ENCODE measurements at regions not wholly inside any gene's neighbourhood (a gene's known extent, or its start where the extent isn't known, plus 50 kb on each side); places are given as distances from the start of the nearest gene placed in this dataset.
A peak's percentile ranks its signal among the peaks of the same experiment; 100 is the strongest.
"Not testable (repeated sequence)": the region's sequence is repeated elsewhere in the genome, so short reads cannot be mapped to it uniquely, and the experiment has no call there.

- H3K27me3 Mint-ChIP-seq (ENCODE audit: unreplicated experiment), result peaks cover 2% of the 10 kb centered on the region
- H3K4me1 Mint-ChIP-seq (ENCODE audit: unreplicated experiment), result no peaks in the 10 kb centered on the region
- TF ChIP-seq CTCF (IDR thresholded peaks at IDR 0.05; ENCODE audit: unreplicated experiment), result no peak
- no peak for DNase-seq (ENCODE audit: low spot score)
- peaks cover 8% of the 10 kb centered on the region for H3K9me3 Mint-ChIP-seq (ENCODE audit: unreplicated experiment)
- H3K4me3 Mint-ChIP-seq (ENCODE audit: unreplicated experiment), result no peak overlapping the region
- peaks cover 10% of the 10 kb centered on the region for H3K36me3 Mint-ChIP-seq (ENCODE audit: low read depth, unreplicated experiment)
- H3K27ac Mint-ChIP-seq (ENCODE audit: unreplicated experiment), result no peak overlapping the region
These were observed 156.0 kb downstream of the TENT5D start for GRCh38 chrX:80576267-80576666.

- peaks cover 2% of the 10 kb centered on the region for H3K27me3 Mint-ChIP-seq (ENCODE audit: unreplicated experiment)
- peaks cover 8% of the 10 kb centered on the region for H3K9me3 Mint-ChIP-seq (ENCODE audit: unreplicated experiment)
- TF ChIP-seq CTCF (IDR thresholded peaks at IDR 0.05; ENCODE audit: unreplicated experiment), result no peak
- DNase-seq (ENCODE audit: low spot score), result no peak
- no peak overlapping the region for H3K27ac Mint-ChIP-seq (ENCODE audit: unreplicated experiment)
- peaks cover 10% of the 10 kb centered on the region for H3K36me3 Mint-ChIP-seq (ENCODE audit: low read depth, unreplicated experiment)
- no peaks in the 10 kb centered on the region for H3K4me1 Mint-ChIP-seq (ENCODE audit: unreplicated experiment)
- no peak overlapping the region for H3K4me3 Mint-ChIP-seq (ENCODE audit: unreplicated experiment)
These were observed 156.7 kb downstream of the TENT5D start for GRCh38 chrX:80576806-80577533.

- H3K36me3 Mint-ChIP-seq (ENCODE audit: low read depth, unreplicated experiment), result peaks cover 7% of the 10 kb centered on the region
- no peaks in the 10 kb centered on the region for H3K4me1 Mint-ChIP-seq (ENCODE audit: unreplicated experiment)
- peak; percentile 44 for TF ChIP-seq CTCF (IDR thresholded peaks at IDR 0.05; ENCODE audit: unreplicated experiment)
- H3K27ac Mint-ChIP-seq (ENCODE audit: unreplicated experiment), result no peak overlapping the region
- H3K9me3 Mint-ChIP-seq (ENCODE audit: unreplicated experiment), result peaks cover 4% of the 10 kb centered on the region
- no peak for DNase-seq (ENCODE audit: low spot score)
- H3K4me3 Mint-ChIP-seq (ENCODE audit: unreplicated experiment), result no peak overlapping the region
- peaks cover 2% of the 10 kb centered on the region for H3K27me3 Mint-ChIP-seq (ENCODE audit: unreplicated experiment)
These were observed 158.4 kb downstream of the TENT5D start for GRCh38 chrX:80578517-80579105.

GRCh38 chrX:80590992-80591391, 170.7 kb downstream of the TENT5D start:
- H3K4me1 Mint-ChIP-seq (ENCODE audit: unreplicated experiment); H3K4me3 Mint-ChIP-seq (ENCODE audit: unreplicated experiment); H3K36me3 Mint-ChIP-seq (ENCODE audit: low read depth, unreplicated experiment); H3K27ac Mint-ChIP-seq (ENCODE audit: unreplicated experiment); H3K27me3 Mint-ChIP-seq (ENCODE audit: unreplicated experiment); DNase-seq (ENCODE audit: low spot score): not testable (repeated sequence)
- peaks cover 12% of the 10 kb centered on the region for H3K9me3 Mint-ChIP-seq (ENCODE audit: unreplicated experiment)

- Mint-ChIP-seq H3K27me3 (ENCODE audit: unreplicated experiment) (peaks cover 1% of the 10 kb centered on the region), H3K9me3 (ENCODE audit: unreplicated experiment) (no peaks in the 10 kb centered on the region), H3K36me3 (ENCODE audit: low read depth, unreplicated experiment) (no peaks in the 10 kb centered on the region), H3K4me3 (ENCODE audit: unreplicated experiment) (no peak overlapping the region), H3K27ac (ENCODE audit: unreplicated experiment) (no peak overlapping the region), H3K4me1 (ENCODE audit: unreplicated experiment) (no peaks in the 10 kb centered on the region)
- no peak for TF ChIP-seq CTCF (IDR thresholded peaks at IDR 0.05; ENCODE audit: unreplicated experiment)
- DNase-seq (ENCODE audit: low spot score), result no peak
These were observed 182.0 kb downstream of the TENT5D start for GRCh38 chrX:80602036-80602860.
